Smooth muscle cell (in vitro differentiated cells): ENCODE measurements at regions not wholly inside any gene's neighbourhood (a gene's known extent, or its start where the extent isn't known, plus 50 kb on each side); places are given as distances from the start of the nearest gene placed in this dataset.
A peak's percentile ranks its signal among the peaks of the same experiment; 100 is the strongest.

Experiments
- DNase-seq: peaks from one replicate; lab custom pipeline; 2025; ENCODE audit not compliant: unreplicated experiment; lab: John Stamatoyannopoulos, UW
- H2AFZ ChIP-seq: fragments of 200-600 bp; sonication (generic); 2 replicates; pipeline ENCODE4 v1.6.0; 2016; ENCODE audit warnings: antibody characterized with exemption, low read depth, mild to moderate bottlenecking
- H3F3A ChIP-seq: fragments of 200-600 bp; sonication (generic); 2 replicates; pipeline ENCODE4 v1.6.0; 2017; ENCODE audit warnings: antibody characterized with exemption, low read depth
- H3K27ac ChIP-seq: fragments of 200-600 bp; sonication (generic); 2 replicates; pipeline ENCODE4 v1.5.1; 2016; ENCODE audit warnings: low read depth, mild to moderate bottlenecking
- H3K27me3 ChIP-seq: fragments of 200-600 bp; sonication (generic); 2 replicates; pipeline ENCODE4 v1.6.1; 2016; ENCODE audit warnings: low read depth, mild to moderate bottlenecking
- H3K36me3 ChIP-seq: fragments of 200-600 bp; sonication (generic); 2 replicates; pipeline ENCODE4 v1.5.1; 2016; ENCODE audit warnings: low read depth
- H3K4me1 ChIP-seq: fragments of 200-600 bp; sonication (generic); 2 replicates; pipeline ENCODE4 v1.5.1; 2016; ENCODE audit warnings: low read depth
- H3K4me2 ChIP-seq: fragments of 200-600 bp; sonication (generic); 2 replicates; pipeline ENCODE4 v1.6.0; 2016; ENCODE audit warnings: mild to moderate bottlenecking
- H3K4me3 ChIP-seq: fragments of 200-600 bp; sonication (generic); 2 replicates; pipeline ENCODE4 v1.5.1; 2016; ENCODE audit warnings: mild to moderate bottlenecking
- H3K79me2 ChIP-seq: fragments of 200-600 bp; sonication (generic); 2 replicates; pipeline ENCODE4 v1.6.0; 2016; ENCODE audit warnings: low read depth, mild to moderate bottlenecking
- H3K9ac ChIP-seq: fragments of 200-600 bp; sonication (generic); 2 replicates; pipeline ENCODE4 v1.6.0; 2016; ENCODE audit warnings: low read depth
- H3K9me3 ChIP-seq: fragments of 200-600 bp; sonication (generic); replicated peaks from 2 replicates; pipeline ENCODE4 v1.5.1; 2016; ENCODE audit warnings: low read depth
- H4K20me1 ChIP-seq: fragments of 200-600 bp; sonication (generic); 2 replicates; pipeline ENCODE4 v1.6.0; 2016; ENCODE audit warnings: low read depth
- WGBS: methylation state at CpG from one replicate; pipeline ENCODE4 v1.1.7; 2016; ENCODE audit warnings: low lambda C conversion rate; 5-methylcytosine and 5-hydroxymethylcytosine counted together
- TF ChIP-seq, protein P1 (sequence below): fragments of 200-600 bp; sonication (generic); IDR thresholded peaks from 2 replicates; pipeline ENCODE4 v1.5.1; 2017; ENCODE audit warnings: borderline replicate concordance, mild to moderate bottlenecking, antibody characterized with exemption; ENCODE audit not compliant: insufficient read depth, poor library complexity, severe bottlenecking

DNA sequence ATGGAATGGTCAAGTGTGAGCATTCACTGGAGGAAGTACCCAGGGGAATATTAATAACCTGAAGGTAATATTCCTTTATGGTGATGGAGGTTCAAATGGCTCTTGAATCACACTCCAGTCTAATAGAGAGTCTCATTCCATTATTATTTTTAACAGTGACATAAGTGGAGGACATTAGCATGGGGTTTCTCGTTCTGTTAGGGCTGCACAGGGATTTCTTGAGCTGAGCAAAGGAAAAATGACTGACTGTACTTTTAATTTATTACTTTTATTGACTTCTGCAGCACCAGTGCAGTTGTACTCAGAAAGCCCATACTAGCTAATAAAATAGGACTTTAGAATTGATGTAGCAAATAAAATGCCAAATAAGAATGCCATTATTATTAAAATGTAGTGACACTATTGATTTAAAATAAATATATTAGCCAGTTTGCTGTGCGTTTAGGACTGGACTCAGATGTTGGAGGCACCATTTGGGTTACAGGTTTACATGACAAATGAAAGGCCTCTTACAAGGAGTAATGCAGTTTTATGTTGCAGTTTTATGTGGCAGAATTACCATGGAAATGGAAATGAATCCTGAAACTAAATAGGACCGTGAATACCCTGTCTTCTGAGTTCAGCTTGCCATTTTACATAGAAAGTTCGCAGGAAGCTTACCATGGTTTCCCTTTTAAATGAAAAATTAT lies 705.1 kb upstream of the GRM7 start:
- no peaks in the 10 kb centered on the region for H3K36me3 ChIP-seq
- 85% methylated on average over 4 of the region's 4 CpGs for WGBS
- H3K27me3 ChIP-seq, result no peaks in the 10 kb centered on the region

DNA sequence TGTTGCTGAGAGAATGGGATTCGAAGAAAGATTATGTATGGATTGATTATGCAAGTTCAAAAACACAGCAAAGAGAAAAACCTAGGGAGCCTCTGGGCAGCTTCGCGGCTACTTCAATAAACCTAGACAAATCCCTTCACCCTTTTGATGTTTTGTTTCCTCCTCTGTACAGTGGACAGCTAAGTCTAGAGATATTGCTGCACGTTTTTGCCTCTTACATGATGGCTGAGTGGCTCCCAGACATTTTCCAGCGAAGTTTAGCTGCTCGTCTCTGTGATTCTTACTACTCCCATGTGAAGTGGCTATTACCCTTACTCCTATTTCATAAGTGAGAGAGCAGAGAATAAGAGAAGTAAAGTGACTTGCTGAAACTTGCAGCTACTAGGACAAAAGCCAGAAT lies 695.0 kb upstream of the GRM7 start:
- no peak for DNase-seq
- H3K79me2 ChIP-seq, result no peaks in the 10 kb centered on the region
- no peaks in the 10 kb centered on the region for H4K20me1 ChIP-seq
- 40% methylated on average over 6 of the region's 6 CpGs for WGBS
- no peaks in the 10 kb centered on the region for H3F3A ChIP-seq
- no peak overlapping the region for H3K27ac ChIP-seq
- H3K9ac ChIP-seq, result no peak overlapping the region
- no peak overlapping the region for H3K4me2 ChIP-seq
- peak overlapping the region; percentile 21 for H2AFZ ChIP-seq
- H3K4me3 ChIP-seq, result no peak overlapping the region
- no peaks in the 10 kb centered on the region for H3K36me3 ChIP-seq
- H3K27me3 ChIP-seq, result no peaks in the 10 kb centered on the region
- TF ChIP-seq, protein P1, sequence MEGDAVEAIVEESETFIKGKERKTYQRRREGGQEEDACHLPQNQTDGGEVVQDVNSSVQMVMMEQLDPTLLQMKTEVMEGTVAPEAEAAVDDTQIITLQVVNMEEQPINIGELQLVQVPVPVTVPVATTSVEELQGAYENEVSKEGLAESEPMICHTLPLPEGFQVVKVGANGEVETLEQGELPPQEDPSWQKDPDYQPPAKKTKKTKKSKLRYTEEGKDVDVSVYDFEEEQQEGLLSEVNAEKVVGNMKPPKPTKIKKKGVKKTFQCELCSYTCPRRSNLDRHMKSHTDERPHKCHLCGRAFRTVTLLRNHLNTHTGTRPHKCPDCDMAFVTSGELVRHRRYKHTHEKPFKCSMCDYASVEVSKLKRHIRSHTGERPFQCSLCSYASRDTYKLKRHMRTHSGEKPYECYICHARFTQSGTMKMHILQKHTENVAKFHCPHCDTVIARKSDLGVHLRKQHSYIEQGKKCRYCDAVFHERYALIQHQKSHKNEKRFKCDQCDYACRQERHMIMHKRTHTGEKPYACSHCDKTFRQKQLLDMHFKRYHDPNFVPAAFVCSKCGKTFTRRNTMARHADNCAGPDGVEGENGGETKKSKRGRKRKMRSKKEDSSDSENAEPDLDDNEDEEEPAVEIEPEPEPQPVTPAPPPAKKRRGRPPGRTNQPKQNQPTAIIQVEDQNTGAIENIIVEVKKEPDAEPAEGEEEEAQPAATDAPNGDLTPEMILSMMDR, result no peak
- H3K4me1 ChIP-seq, result no peaks in the 10 kb centered on the region
- H3K9me3 ChIP-seq, result no peaks in the 10 kb centered on the region

More for the DNA sequence above, 705.1 kb upstream of the GRM7 start:
- Histone ChIP-seq H4K20me1 (no peaks in the 10 kb centered on the region), H2AFZ (no peak overlapping the region), H3K4me3 (no peak overlapping the region), H3K79me2 (no peaks in the 10 kb centered on the region), H3F3A (no peaks in the 10 kb centered on the region), H3K27ac (no peak overlapping the region), H3K9ac (no peak overlapping the region), H3K9me3 (no peaks in the 10 kb centered on the region), H3K4me2 (no peak overlapping the region), H3K4me1 (no peaks in the 10 kb centered on the region)
- no peak for DNase-seq
- TF ChIP-seq, protein P1, result no peak

DNA sequence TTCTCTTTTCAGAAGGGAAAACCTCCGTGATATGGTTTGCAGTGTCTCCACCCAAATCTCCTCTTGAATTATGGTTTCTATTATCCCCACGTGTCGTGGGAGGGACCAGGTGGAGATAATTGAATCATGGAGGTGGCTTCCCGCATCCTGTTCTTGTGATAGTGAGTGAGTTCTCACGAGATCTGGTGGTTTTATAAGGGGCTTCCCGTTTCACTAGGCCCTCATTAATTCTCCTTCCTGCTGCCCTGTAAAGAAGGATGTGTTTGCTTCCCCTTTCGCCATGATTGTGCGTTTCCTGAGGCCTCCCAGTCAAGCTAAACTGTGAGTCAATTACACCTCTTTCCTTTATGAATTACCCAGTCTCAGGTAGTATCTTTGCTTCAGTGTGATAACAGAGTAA lies 692.7 kb upstream of the GRM7 start:
- H3K9me3 ChIP-seq, result no peaks in the 10 kb centered on the region
- no peaks in the 10 kb centered on the region for H3K79me2 ChIP-seq
- no peak overlapping the region for H3K9ac ChIP-seq
- no peaks in the 10 kb centered on the region for H3K4me1 ChIP-seq
- TF ChIP-seq, protein P1, result no peak
- H3K4me2 ChIP-seq, result no peak overlapping the region
- no peaks in the 10 kb centered on the region for H3K36me3 ChIP-seq
- H3K27ac ChIP-seq, result no peak overlapping the region
- no peak overlapping the region for H3K4me3 ChIP-seq
- WGBS, result 87% methylated on average over 8 of the region's 8 CpGs
- no peak overlapping the region for H2AFZ ChIP-seq
- no peaks in the 10 kb centered on the region for H4K20me1 ChIP-seq
- no peaks in the 10 kb centered on the region for H3F3A ChIP-seq
- no peaks in the 10 kb centered on the region for H3K27me3 ChIP-seq
- no peak for DNase-seq
